HCT116 (cell line): ENCODE measurements at regions not wholly inside any gene's neighbourhood (a gene's known extent, or its start where the extent isn't known, plus 50 kb on each side); places are given as distances from the start of the nearest gene placed in this dataset.

Source experiments
- CBX3 ChIP-seq: IDR thresholded peaks from 2 replicates; pipeline ENCODE4 v1.6.1; 2012; ENCODE audit warnings: low read depth
- EZH2 ChIP-seq: fragments of 200-600 bp; sonication (generic); IDR thresholded peaks from 2 replicates; pipeline ENCODE4 v1.6.1; 2017; ENCODE audit warnings: antibody characterized with exemption, mixed run types
- JUND ChIP-seq: IDR thresholded peaks from 2 replicates; pipeline ENCODE4 v1.6.1; 2012
- POLR2A ChIP-seq: IDR thresholded peaks from 2 replicates; pipeline ENCODE4 v1.7.0; 2011; ENCODE audit warnings: borderline replicate concordance; ENCODE audit not compliant: insufficient read depth, insufficient read length; ENCODE audit errors: extremely low read depth
- POLR2AphosphoS5 ChIP-seq: IDR thresholded peaks from 2 replicates; pipeline ENCODE4 v1.6.1; 2011; ENCODE audit warnings: mild to moderate bottlenecking, low read depth, low read length, moderate library complexity
- RAD21 ChIP-seq: IDR thresholded peaks from 2 replicates; pipeline ENCODE4 v1.6.1; 2012; ENCODE audit warnings: low read depth, mild to moderate bottlenecking
- ZFX ChIP-seq: fragments of 450-650 bp; IDR thresholded peaks from 2 replicates; pipeline ENCODE4 v1.6.1; 2017
- TF ChIP-seq, protein P1 (sequence below), 3 experiments: fragments of 200-600 bp in 1 of 3; sonication (generic) in 1 of 3; IDR thresholded peaks in 2 of 3; conservative IDR thresholded peaks in 1 of 3; 2 replicates each; pipeline ENCODE4 v1.5.1; 2012 to 2017; ENCODE audit warnings: low read depth in 2 of 3, low read length in 2 of 3, antibody characterized with exemption in 1 of 3, borderline replicate concordance in 1 of 3, control low read depth in 1 of 3, mild to moderate bottlenecking in 1 of 3, mixed read lengths in 1 of 3, mixed run types in 1 of 3, moderate library complexity in 1 of 3; ENCODE audit not compliant: insufficient read depth in 1 of 3

DNA sequence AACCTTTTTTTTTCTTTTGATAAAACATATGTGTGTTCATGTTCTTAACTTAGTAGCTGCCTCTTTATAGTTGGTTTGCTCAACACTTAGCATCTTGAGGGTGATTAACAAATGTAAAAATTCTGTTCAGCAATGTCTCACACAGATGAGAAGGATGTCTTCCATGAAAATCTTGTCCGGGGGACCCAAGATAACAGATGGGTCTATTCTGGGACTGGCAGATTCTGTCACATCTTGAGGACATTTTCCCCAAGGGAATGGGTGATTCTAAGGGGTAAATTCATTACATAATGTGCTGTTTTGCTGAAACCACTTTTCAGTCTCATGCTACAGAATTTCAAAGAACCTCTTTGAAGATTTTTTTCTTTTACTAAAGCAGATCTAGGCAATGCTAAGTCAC lies 342.2 kb downstream of the IGSF11 start:
- TF ChIP-seq POLR2AphosphoS5 (no peak), ZFX (no peak), RAD21 (no peak), JUND (no peak), EZH2 (no peak), POLR2A (no peak), CBX3 (no peak)
- TF ChIP-seq, protein P1, sequence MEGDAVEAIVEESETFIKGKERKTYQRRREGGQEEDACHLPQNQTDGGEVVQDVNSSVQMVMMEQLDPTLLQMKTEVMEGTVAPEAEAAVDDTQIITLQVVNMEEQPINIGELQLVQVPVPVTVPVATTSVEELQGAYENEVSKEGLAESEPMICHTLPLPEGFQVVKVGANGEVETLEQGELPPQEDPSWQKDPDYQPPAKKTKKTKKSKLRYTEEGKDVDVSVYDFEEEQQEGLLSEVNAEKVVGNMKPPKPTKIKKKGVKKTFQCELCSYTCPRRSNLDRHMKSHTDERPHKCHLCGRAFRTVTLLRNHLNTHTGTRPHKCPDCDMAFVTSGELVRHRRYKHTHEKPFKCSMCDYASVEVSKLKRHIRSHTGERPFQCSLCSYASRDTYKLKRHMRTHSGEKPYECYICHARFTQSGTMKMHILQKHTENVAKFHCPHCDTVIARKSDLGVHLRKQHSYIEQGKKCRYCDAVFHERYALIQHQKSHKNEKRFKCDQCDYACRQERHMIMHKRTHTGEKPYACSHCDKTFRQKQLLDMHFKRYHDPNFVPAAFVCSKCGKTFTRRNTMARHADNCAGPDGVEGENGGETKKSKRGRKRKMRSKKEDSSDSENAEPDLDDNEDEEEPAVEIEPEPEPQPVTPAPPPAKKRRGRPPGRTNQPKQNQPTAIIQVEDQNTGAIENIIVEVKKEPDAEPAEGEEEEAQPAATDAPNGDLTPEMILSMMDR (IDR thresholded peaks at IDR 0.05 in 2 of 3, conservative IDR thresholded peaks at IDR 0.05 in 1 of 3; ENCODE audit: borderline replicate concordance in 1 of 3, insufficient read depth in 1 of 3, low read depth in 2 of 3, low read length in 2 of 3), result no peak
